H1 (cell line): ENCODE measurements at regions not wholly inside any gene's neighbourhood (a gene's known extent, or its start where the extent isn't known, plus 50 kb on each side); places are given as distances from the start of the nearest gene placed in this dataset.

ENCODE experiments used
- CTCF ChIA-PET: fragments of 300-600 bp; sonication (Branson Sonifier 250); formaldehyde crosslinking; loops from one replicate; lab custom pipeline; 2021; ENCODE audit not compliant: partially characterized antibody; lab: Charles Lee
- POLR2A ChIA-PET: fragments of 300-600 bp; sonication (Branson Sonifier 250); formaldehyde crosslinking; loops from one replicate; lab custom pipeline; 2021; ENCODE audit warnings: inconsistent platforms; ENCODE audit not compliant: partially characterized antibody; lab: Charles Lee
- DNase-seq, 2 experiments: peaks; one replicate each; pipeline versions ENCODE4 v3.0.0 to v3.0.0-alpha.2; 2010 to 2022; ENCODE audit warnings: low spot score in 2 of 2, low read depth in 1 of 2, mixed read lengths in 1 of 2
- FAIRE-seq: peaks from 2 replicates; lab custom pipeline; 2011; peaks lifted over from hg19 to GRCh38; lab: Jason Lieb, UNC
- H2AFZ ChIP-seq: 2 replicates; pipeline ENCODE4 v1.8.1; 2012; ENCODE audit warnings: low read length, inconsistent platforms
- H2AK5ac ChIP-seq: 2 replicates; pipeline ENCODE4 v1.6.1; 2013; ENCODE audit warnings: low read depth, low read length
- H2BK120ac ChIP-seq: replicated peaks from 2 replicates; pipeline ENCODE3; 2013; ENCODE audit warnings: low read depth, low read length, inconsistent platforms
- H2BK12ac ChIP-seq: 2 replicates; pipeline ENCODE4 v1.6.1; 2013; ENCODE audit warnings: low read depth, low read length
- H2BK15ac ChIP-seq: 2 replicates; pipeline ENCODE4 v1.6.1; 2013; ENCODE audit warnings: low read length
- H2BK20ac ChIP-seq: 2 replicates; pipeline ENCODE4 v1.6.1; 2013; ENCODE audit warnings: low read length
- H2BK5ac ChIP-seq: 2 replicates; pipeline ENCODE4 v1.6.1; 2013; ENCODE audit warnings: low read depth, low read length
- H3K14ac ChIP-seq: 2 replicates; pipeline ENCODE4 v1.6.1; 2013; ENCODE audit warnings: inconsistent platforms; ENCODE audit not compliant: insufficient read length
- H3K18ac ChIP-seq: 2 replicates; pipeline ENCODE4 v1.6.1; 2013; ENCODE audit warnings: low read length; ENCODE audit errors: extremely low read depth
- H3K23ac ChIP-seq: 2 replicates; pipeline ENCODE4 v1.6.1; 2013; ENCODE audit warnings: inconsistent platforms; ENCODE audit not compliant: insufficient read length
- H3K23me2 ChIP-seq: 2 replicates; pipeline ENCODE4 v1.6.1; 2013; ENCODE audit warnings: low read depth, low read length
- H3K27ac ChIP-seq: 2 replicates; pipeline ENCODE4 v1.6.1; 2011; ENCODE audit warnings: low read depth, low read length, inconsistent platforms
- H3K27me3 ChIP-seq, 4 experiments: replicated peaks in 1 of 4; 1 replicate in 1 of 4; 2 replicates in 3 of 4; pipeline versions ENCODE4 v1.6.1 to v1.8.1; 2011 to 2013; ENCODE audit warnings: low read length in 3 of 4, mild to moderate bottlenecking in 3 of 4, inconsistent platforms in 2 of 4, mixed read lengths in 2 of 4, moderate library complexity in 1 of 4; ENCODE audit not compliant: control insufficient read depth in 3 of 4, insufficient read depth in 3 of 4; ENCODE audit errors: extremely low read depth in 1 of 4
- H3K36me3 ChIP-seq, 4 experiments: 2 replicates each; pipeline versions ENCODE4 v1.6.1 to v1.8.1; 2011 to 2013; ENCODE audit warnings: mild to moderate bottlenecking in 4 of 4, low read length in 3 of 4, moderate library complexity in 2 of 4, control low read depth in 1 of 4, inconsistent platforms in 1 of 4; ENCODE audit not compliant: insufficient read depth in 4 of 4, control insufficient read depth in 2 of 4
- H3K4ac ChIP-seq: replicated peaks from 2 replicates; pipeline ENCODE3; 2013; ENCODE audit warnings: low read length, low read depth, mixed read lengths, inconsistent platforms; ENCODE audit not compliant: insufficient read length
- H3K4me1 ChIP-seq, 4 experiments: replicated peaks in 1 of 4; 1 replicate in 1 of 4; 2 replicates in 3 of 4; pipeline versions ENCODE4 v1.6.1 to v1.8.1; 2011 to 2013; ENCODE audit warnings: low read length in 3 of 4, inconsistent platforms in 2 of 4, mixed read lengths in 1 of 4; ENCODE audit not compliant: insufficient read depth in 4 of 4, control insufficient read depth in 3 of 4
- H3K4me2 ChIP-seq, 2 experiments: 2 replicates each; pipeline versions ENCODE4 v1.6.1 to v1.8.1; 2011 to 2013; ENCODE audit warnings: low read depth in 2 of 2, low read length in 2 of 2, control low read depth in 1 of 2, inconsistent platforms in 1 of 2, mild to moderate bottlenecking in 1 of 2; ENCODE audit not compliant: insufficient read depth in 1 of 2
- H3K4me3 ChIP-seq, 4 experiments: fragments of 200-600, 300-600 bp in 1 of 4; sonication (generic), shearing (Covaris generic), sonication (Bioruptor Twin) in 1 of 4; 2 replicates each; pipeline versions ENCODE4 v1.5.1 to v1.8.1; 2011 to 2016; ENCODE audit warnings: low read length in 4 of 4, low read depth in 3 of 4, control low read depth in 2 of 4, inconsistent platforms in 2 of 4, mild to moderate bottlenecking in 2 of 4, mixed read lengths in 1 of 4, moderate library complexity in 1 of 4; ENCODE audit not compliant: insufficient read depth in 2 of 4; ENCODE audit errors: extremely low read depth in 1 of 4
- H3K56ac ChIP-seq: replicated peaks from 2 replicates; pipeline ENCODE3; 2013; ENCODE audit warnings: low read depth, mild to moderate bottlenecking, mixed read lengths, low read length, inconsistent platforms; ENCODE audit not compliant: insufficient read length
- H3K79me1 ChIP-seq: 2 replicates; pipeline ENCODE4 v1.6.1; 2013; ENCODE audit warnings: low read depth, low read length, control low read depth
- H3K79me2 ChIP-seq, 2 experiments: 2 replicates each; pipeline versions ENCODE4 v1.6.1 to v1.8.1; 2012 to 2013; ENCODE audit warnings: low read length in 2 of 2, mild to moderate bottlenecking in 2 of 2, inconsistent platforms in 1 of 2; ENCODE audit not compliant: insufficient read depth in 2 of 2, control insufficient read depth in 1 of 2
- H3K9ac ChIP-seq, 4 experiments: replicated peaks in 1 of 4; 1 replicate in 1 of 4; 2 replicates in 3 of 4; pipeline versions ENCODE4 v1.6.1 to v1.8.1; 2011 to 2013; ENCODE audit warnings: low read depth in 3 of 4, low read length in 3 of 4, control low read depth in 2 of 4, mild to moderate bottlenecking in 2 of 4, moderate library complexity in 2 of 4, inconsistent platforms in 1 of 4; ENCODE audit errors: extremely low read depth in 1 of 4
- H3K9me3 ChIP-seq, 2 experiments: 2 replicates each; pipeline versions ENCODE4 v1.6.1 to v1.8.1; 2012 to 2013; ENCODE audit warnings: mild to moderate bottlenecking in 2 of 2, moderate library complexity in 2 of 2, control low read depth in 1 of 2, inconsistent platforms in 1 of 2, low read depth in 1 of 2, low read length in 1 of 2, mixed read lengths in 1 of 2; ENCODE audit not compliant: insufficient read depth in 2 of 2
- H4K20me1 ChIP-seq, 2 experiments: replicated peaks in 1 of 2; 2 replicates each; pipeline versions ENCODE3 to v1.8.1; 2011 to 2013; ENCODE audit warnings: inconsistent platforms in 2 of 2, low read length in 2 of 2, mild to moderate bottlenecking in 1 of 2; ENCODE audit not compliant: insufficient read depth in 2 of 2, control insufficient read depth in 1 of 2
- H4K5ac ChIP-seq: 2 replicates; pipeline ENCODE4 v1.6.1; 2013; ENCODE audit warnings: low read length, low read depth, mixed read lengths, inconsistent platforms; ENCODE audit not compliant: insufficient read length
- H4K8ac ChIP-seq: 2 replicates; pipeline ENCODE4 v1.8.0; 2013; ENCODE audit warnings: mild to moderate bottlenecking, moderate library complexity, low read length, inconsistent platforms; ENCODE audit not compliant: insufficient read depth; ENCODE audit errors: extremely low read depth
- H4K91ac ChIP-seq: replicated peaks from 2 replicates; pipeline ENCODE3; 2013; ENCODE audit warnings: low read length, mixed read lengths, inconsistent platforms; ENCODE audit not compliant: insufficient read length
- CBX5 ChIP-seq: fragments of 300-800, 300-1000 bp; sonication (generic); IDR thresholded peaks from 2 replicates; pipeline ENCODE4 v1.7.1; 2016; ENCODE audit warnings: antibody characterized with exemption, low read length, low read depth
- CTBP2 ChIP-seq: IDR thresholded peaks from 2 replicates; pipeline ENCODE4 v1.7.0; 2011; ENCODE audit warnings: borderline replicate concordance, mild to moderate bottlenecking, moderate library complexity, mixed read lengths, low read length; ENCODE audit not compliant: insufficient read depth, insufficient read length
- JUN ChIP-seq: IDR thresholded peaks from 2 replicates; pipeline ENCODE4 v1.6.1; 2011; ENCODE audit warnings: low read depth, mild to moderate bottlenecking, improper control_type of control experiment, low read length
- PHF8 ChIP-seq: fragments of 200-600 bp; sonication (generic); conservative IDR thresholded peaks from 2 replicates; pipeline ENCODE4 v1.7.1; 2012; ENCODE audit warnings: low read depth, mild to moderate bottlenecking, inconsistent platforms, low read length, moderate library complexity
- RFX5 ChIP-seq: IDR thresholded peaks from 2 replicates; pipeline ENCODE4 v1.6.1; 2011; ENCODE audit warnings: low read depth, low read length, improper control_type of control experiment, borderline replicate concordance
- SAP30 ChIP-seq: fragments of 300-600 bp; sonication (generic); IDR thresholded peaks from 2 replicates; pipeline ENCODE4 v1.7.1; 2012; ENCODE audit warnings: low read length, moderate library complexity, mild to moderate bottlenecking, inconsistent platforms; ENCODE audit not compliant: insufficient read depth, insufficient replicate concordance
- SP1 ChIP-seq: IDR thresholded peaks from 2 replicates; pipeline ENCODE4 v1.6.1; 2011; ENCODE audit warnings: low read depth, low read length
- TAF7 ChIP-seq: optimal IDR thresholded peaks from 2 replicates; pipeline ENCODE3; 2011; ENCODE audit warnings: low read depth, mild to moderate bottlenecking, inconsistent platforms, low read length, moderate library complexity, borderline replicate concordance
- TBP ChIP-seq: IDR thresholded peaks from 2 replicates; pipeline ENCODE4 v1.6.1; 2011; ENCODE audit warnings: low read depth, low read length, improper control_type of control experiment
- TCF12 ChIP-seq: IDR thresholded peaks from 2 replicates; pipeline ENCODE4 v1.6.1; 2011; ENCODE audit warnings: low read depth, mild to moderate bottlenecking, low read length
- WGBS, 2 experiments: shearing (Covaris generic) in 1 of 2; methylation state at CpG; one replicate each; pipeline versions ENCODE4 v1.1.6 to v1.1.7; 2013 to 2015; ENCODE audit warnings: low lambda C conversion rate in 2 of 2, mixed read lengths in 2 of 2, inconsistent platforms in 1 of 2, low coverage in 1 of 2, missing lambda C conversion rate in 1 of 2; ENCODE audit not compliant: insufficient replicate concordance in 2 of 2, insufficient coverage in 1 of 2, insufficient read length in 1 of 2; ENCODE audit errors: extremely low coverage in 1 of 2, missing lambda C conversion rate in 1 of 2; 5-methylcytosine and 5-hydroxymethylcytosine counted together

- 88% methylated on average over 1 of the region's 1 CpG; no CpG with 5 or more reads in 1 of the 2 experiments for WGBS, 2 experiments
- no peak overlapping the region for H2BK120ac ChIP-seq
These were observed 812.8 kb upstream of the NUDT12 start for GRCh38 chr5:104375345-104375744.

More at GRCh38 chr5:104375345-104375744, 812.8 kb upstream of the NUDT12 start:
- H4K5ac ChIP-seq = no peak overlapping the region
- no peaks in the 10 kb centered on the region for H3K36me3 ChIP-seq
- no peak overlapping the region for H3K23ac ChIP-seq
- no peaks in the 10 kb centered on the region for H3K79me1 ChIP-seq
- no peak overlapping the region for H3K4me3 ChIP-seq
- H2AFZ ChIP-seq = no peak overlapping the region
- no peak overlapping the region for H3K4ac ChIP-seq
- H3K4me1 ChIP-seq = no peaks in the 10 kb centered on the region
- H3K27me3 ChIP-seq = no peaks in the 10 kb centered on the region
- DNase-seq (no peak), FAIRE-seq (no peak)
- H4K8ac ChIP-seq = no peak overlapping the region
- H3K56ac ChIP-seq = no peak overlapping the region
- H3K14ac ChIP-seq = no peak overlapping the region
- H3K23me2 ChIP-seq = no peaks in the 10 kb centered on the region
- no peak overlapping the region for H4K91ac ChIP-seq
- no peak overlapping the region for H2BK15ac ChIP-seq
- no peak overlapping the region for H2AK5ac ChIP-seq
- H3K79me2 ChIP-seq = no peaks in the 10 kb centered on the region
- no peak overlapping the region for H2BK5ac ChIP-seq
- no peak overlapping the region for H3K27ac ChIP-seq
- ChIA-PET CTCF (no interaction called here), POLR2A (no interaction called here)
- no peak overlapping the region for H3K4me2 ChIP-seq
- H2BK20ac ChIP-seq = no peak overlapping the region
- TF ChIP-seq CTBP2 = no peak
- TF ChIP-seq RFX5 = no peak
- no peak for TF ChIP-seq SP1
- no peak for TF ChIP-seq SAP30
- TF ChIP-seq TAF7 = no peak
- TF ChIP-seq CBX5 = no peak
- no peak for TF ChIP-seq TBP
- no peak for TF ChIP-seq TCF12
- no peak for TF ChIP-seq JUN
- no peak for TF ChIP-seq PHF8
- no peak overlapping the region for H2BK12ac ChIP-seq
- H3K18ac ChIP-seq = no peak overlapping the region
- no peaks in the 10 kb centered on the region for H4K20me1 ChIP-seq
- H3K9me3 ChIP-seq = no peaks in the 10 kb centered on the region
- H3K9ac ChIP-seq = no peak overlapping the region
